NCI-H146 (cell line): ENCODE measurements at regions not wholly inside any gene's neighbourhood (a gene's known extent, or its start where the extent isn't known, plus 50 kb on each side); places are given as distances from the start of the nearest gene placed in this dataset.

Experiments
- DNase-seq: peaks from one replicate; lab custom pipeline; 2025; lab: John Stamatoyannopoulos, UW

DNA sequence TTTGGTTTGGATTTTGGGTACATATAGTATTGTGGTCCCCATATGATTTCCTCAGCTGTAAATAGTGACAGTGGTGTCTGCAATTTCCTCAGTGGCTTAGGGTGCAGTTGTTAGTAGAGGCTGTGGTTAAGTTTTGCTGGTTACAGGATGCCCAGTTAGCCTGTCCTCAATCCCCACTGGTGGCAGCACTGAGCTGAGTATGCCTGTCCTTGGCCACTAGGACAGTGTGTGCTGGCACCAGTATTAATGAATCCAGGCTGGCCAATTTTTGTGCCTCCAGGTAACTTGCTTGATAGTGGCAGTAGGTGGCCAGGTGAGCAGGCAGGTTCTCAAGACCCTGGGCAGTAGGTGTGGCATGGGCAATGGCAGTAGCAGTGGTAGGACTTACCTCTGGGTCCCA, 973.1 kb downstream of the TMEM182 start:
- no peak for DNase-seq

DNA sequence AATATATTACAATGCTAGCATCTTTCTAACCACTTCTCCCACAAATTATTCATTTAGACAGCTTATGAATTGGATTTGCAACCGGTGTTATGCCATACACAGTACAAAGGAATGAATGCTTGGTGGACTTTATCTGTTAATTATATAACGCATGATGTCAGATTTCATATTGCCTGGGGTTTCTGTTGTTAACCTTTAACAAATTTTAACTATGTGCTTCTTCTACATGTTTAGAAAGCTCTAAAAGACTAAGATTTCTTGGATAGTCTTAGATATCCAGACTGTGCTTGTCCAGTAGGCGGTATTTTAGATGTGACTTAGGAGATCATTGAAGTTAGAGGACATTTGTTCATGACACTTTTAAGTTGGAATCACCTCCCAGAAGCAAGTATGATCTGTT, 976.3 kb downstream of the TMEM182 start:
- DNase-seq: no peak

DNA sequence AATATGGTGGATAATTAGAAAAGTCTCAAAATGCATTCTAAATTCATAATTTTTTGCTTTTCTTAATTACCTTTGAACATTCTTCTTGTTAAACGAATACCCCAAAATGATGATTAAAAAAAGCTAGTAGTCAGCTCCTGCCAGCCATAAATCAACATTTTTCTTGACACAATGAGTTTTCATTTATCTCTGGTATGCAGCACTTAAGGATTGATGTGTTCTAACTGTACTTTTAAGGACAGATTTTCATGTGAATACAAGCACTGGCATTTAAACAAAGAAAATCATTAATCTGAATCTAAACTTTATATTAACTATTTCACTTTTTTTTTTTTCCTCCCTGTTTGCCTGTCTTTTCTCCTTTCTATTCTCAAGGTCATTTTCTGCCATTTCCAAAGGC, 976.8 kb downstream of the TMEM182 start:
- DNase-seq: no peak

DNA sequence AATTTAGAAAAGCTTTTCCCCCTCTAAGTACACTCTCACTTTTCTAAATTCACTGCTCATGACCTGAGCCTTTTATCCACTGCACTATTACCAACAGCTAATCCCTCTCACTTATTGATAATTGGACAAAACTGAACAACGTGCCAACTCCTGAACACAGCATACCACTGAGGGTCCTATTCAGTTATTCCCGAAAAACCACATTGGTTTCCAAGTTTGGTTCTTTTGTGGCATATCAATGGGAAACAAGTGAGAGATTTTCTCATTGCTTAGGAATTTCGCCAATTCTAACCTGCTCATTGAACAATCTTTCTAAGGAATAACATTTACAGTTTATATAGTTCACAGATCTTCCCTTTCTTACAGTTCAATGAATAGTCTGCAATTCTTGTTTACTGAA, 977.4 kb downstream of the TMEM182 start:
- DNase-seq: no peak

DNA sequence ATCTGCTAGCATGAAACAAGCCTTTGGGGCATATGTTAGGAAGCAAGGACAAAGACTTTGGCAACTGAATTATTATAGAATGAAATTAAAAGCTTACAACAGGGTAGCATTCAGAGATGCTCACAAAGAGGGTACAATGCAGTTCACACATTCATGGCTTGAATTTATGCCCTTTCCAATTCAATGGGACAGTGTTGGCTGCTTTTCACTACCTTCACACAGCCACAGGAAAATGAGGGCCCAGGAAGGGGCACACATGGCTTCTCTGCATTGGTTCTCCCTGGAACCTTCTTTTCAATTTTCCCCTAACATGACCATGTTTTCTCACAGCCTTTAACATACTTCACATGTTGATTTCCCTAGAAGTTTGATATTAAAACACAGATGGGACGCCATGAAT, 978.1 kb downstream of the TMEM182 start:
- no peak for DNase-seq

DNA sequence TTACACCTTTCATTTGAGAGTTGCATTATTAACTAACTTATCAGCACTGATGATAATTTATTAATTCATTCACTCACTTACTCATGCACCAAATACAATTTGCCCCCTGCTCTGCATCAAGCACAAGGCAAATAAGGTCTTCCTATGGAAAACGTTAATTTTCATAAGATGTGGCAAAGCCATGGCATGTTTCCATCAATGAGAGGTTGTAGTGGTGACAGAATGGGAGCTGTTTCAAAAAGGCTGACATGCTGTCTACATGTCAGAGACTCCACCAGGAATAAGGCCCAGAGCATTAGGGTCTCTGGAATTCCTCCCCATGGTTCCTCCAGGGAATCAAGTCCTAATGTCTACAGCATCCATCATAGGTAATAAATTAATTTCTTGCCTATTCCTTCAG, 978.8 kb downstream of the TMEM182 start:
- no peak for DNase-seq

DNA sequence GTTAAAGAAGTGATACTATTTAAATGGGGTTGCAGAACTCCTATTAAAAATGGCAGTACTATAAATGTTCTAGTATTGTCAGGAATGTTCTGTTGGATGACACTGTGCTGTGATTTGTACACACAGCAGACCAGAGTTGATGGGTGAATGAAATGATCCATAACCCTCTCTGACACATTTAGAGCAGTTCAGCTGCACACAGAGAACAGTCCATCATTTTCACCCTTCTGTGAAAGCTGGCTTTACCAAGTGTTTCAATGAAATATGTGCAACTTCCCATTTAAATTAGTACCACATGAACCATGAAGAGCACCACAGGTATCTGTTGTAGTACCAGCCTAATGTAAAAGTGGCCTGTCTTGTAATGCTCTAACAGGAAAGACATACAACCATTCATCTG, 981.4 kb downstream of the TMEM182 start:
- DNase-seq: no peak

DNA sequence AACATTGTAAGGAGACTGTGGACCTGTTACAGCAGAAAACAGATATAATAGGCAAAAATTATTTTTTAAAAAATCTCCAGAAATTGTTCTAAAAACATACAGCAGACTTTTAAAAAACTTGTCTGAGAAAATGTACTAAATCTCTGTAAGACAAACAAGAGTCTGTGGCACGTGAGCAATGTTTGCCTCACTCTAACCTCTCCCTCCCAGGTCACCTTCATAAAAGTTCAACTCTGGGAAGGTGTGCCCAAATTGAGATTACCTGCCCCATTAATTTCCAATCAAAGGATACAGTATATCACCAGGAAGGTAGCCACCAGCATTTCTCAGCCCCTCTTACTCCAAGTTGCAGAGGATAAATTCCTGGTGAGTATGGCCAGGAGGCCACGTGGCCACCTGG, 992.7 kb downstream of the TMEM182 start:
- no peak for DNase-seq

DNA sequence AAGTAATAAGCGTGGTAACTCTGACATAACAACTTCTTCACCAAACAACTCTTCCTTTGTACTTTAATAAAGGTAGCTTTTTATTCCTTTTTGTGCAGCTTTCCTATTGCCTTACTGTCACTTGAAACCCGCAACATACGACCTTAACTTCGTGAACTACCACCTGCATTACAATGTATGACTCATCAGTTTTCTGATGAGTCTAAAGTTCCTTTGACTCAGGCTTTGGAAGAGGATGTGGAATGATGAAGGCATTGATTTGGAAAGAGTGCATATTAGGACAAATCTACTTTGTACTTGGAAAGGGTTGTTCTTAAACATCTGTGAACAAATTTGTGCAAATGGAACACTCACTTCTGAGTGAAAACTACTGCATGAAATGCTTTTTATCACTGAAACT, 1012.1 kb downstream of the TMEM182 start:
- DNase-seq: no peak

DNA sequence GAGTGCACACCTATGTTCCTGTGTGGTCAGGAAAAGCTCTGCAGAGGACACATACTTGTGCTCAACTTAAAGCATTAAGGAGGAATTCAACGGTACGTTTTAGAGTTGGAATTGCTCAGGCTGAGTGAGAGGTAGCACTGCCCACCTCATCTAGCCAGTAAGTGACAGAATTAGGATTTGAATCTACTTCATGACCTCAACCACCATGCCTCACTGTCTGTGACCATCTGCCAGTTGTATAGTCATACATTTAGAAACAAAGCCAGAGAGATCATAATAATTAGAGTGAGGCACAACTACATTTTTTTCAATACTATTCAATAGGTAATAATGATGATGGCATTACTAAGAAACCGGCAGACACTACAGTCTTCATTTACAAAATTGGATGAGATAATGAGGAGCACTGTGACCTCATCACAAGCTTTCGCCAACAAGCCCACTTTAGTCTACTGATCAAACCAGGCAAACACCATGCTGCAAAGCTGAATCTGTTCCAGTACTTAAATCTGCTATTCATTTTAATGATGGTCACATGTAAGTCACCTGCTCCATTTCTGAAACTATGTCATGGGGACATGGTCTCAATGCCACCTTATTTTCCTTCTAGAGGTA, 1018.4 kb downstream of the TMEM182 start:
- no peak for DNase-seq

DNA sequence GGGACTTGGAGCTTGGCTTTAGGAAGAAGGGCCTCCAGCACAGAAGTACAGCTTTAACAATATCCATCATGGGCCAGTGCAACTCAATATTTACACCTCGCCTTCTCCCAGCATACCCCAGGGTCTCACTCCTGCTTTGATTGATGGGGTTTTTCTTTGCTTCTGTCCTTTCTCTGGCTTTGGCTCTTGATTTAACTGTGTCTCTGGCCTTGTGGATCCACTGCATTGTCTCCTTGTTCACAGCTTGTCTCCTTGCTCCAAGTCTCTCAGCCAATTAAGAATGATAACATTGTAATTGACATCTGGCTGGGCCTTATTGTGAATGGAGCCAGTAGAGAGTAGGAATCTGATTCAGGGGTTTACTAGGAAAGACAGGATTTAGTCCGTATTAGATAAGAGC, 1019.5 kb downstream of the TMEM182 start:
- DNase-seq: no peak

DNA sequence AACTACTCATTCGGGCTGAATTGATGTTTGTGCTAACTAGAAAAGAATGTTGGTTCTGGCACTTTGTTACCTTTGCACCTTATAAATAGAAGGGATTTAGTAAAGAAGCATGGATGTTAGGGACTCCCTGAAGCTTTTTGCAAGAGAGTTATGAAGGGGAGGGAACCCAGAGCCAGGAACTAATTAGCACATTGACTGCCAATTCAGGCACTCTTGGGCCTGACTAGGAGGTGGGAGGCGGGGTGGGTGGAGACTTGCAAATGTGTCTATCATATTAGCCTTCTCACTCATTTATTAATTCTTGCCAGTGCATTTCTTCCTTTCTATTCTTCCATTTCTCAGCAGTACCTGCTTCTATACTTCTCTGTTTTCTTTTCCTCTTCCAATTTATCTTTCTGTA, 1022.4 kb downstream of the TMEM182 start:
- DNase-seq: no peak

DNA sequence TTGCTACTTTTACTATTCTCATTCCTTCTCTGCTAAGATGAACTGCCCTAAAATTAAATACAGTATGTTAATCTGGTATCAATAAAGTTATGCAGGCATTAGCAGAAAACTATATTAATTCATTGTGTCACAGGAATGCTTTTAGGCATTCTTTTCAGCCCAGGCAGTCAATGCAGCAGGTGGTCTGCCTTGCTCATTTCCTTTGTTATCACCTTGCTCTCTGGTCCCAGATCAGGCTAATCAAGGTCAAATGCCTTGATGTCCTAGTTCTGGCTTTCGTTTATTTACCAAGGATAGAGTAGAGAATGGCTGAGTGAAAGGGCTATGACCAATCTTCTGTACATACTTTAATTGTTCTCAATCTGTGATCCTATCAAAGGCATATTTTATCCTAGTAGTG, 1023.6 kb downstream of the TMEM182 start:
- no peak for DNase-seq

DNA sequence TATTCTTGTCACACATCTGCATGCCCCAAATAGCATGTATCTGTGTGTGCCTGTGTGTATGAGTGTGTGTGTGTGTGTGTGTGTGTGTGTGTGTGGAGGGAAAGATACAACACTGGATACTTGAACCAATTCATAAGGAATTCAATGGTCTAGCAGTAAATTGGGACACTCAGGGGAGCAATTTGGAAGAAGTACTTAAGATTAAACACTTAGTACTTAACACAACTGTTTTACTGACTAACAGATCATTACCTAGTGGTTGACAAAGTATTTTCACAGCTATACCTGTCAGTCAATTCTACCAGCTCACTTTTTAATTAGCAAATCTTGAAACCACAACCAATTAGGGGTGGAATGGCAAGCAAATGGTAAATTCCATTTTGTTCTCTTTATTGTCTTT, 1024.1 kb downstream of the TMEM182 start:
- no peak for DNase-seq

DNA sequence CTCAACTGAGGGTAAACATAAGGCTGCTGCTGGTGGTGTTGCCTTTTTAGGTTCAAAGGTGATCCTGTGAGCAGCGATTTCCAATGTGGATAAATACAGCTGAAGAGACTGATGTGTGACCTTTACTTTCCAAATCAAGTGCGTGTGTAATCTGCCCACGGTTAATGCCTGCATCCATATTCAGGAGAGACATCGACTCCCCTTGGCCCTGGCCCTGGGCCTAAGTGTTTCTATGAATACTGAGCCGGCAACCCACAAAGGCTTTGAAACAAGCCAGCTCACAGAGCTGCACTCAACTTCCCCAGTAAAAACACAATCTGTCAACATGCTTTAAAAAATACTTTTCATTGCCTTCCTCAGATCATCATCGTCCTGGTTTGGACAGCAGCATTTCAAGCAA, 1026.6 kb downstream of the TMEM182 start:
- DNase-seq: no peak

DNA sequence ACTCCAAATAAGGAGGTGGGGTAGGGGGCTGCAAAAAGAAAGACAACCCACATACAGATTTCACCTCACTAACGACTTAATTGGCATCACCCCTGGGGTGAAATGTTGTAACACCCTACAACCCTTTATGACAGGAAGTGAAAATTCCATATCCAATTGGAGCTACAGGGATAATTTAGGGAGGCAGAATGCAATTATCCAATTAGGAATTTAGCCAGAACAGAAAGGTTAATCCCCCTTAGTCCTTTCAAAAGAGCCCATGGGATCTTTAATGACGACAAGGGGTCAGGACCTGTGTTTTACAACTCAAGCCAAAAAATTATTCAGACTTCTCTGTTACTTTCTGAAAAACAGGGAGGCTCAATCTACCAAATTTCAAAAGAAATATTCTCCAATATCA, 1027.1 kb downstream of the TMEM182 start:
- no peak for DNase-seq

DNA sequence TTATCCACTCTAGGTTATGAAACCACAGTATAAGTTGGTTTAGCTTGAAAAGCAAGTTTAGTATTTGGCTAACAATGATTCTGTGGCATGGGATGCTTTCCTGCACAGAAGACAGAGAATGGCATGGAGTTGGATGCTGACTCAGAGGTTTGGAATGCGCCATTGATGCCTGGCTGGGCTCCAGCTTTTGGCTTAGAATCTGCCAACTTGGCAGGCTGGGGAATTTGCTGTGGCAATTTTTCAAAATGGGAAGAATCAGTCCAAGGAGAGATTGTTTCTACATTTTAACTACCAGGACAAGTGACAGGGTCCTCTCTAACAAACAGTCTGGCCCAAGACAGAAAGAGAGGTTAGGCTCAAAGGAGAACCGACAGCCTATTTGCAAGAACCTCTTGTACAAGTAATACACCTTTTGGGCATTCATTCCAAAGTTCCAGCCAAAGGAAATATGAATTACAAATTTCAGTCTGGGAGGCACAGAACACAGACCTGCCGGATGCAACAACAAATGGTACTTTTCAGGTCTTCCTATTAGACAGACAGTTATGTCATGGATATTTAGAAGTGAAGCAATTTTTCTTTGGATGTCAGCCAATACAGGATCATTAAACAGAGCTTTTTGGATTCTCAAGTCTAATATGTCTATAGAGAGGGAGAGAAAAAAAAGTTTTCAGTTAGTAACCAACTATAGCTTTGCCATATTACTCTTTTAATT, 1027.7 kb downstream of the TMEM182 start:
- DNase-seq: no peak

DNA sequence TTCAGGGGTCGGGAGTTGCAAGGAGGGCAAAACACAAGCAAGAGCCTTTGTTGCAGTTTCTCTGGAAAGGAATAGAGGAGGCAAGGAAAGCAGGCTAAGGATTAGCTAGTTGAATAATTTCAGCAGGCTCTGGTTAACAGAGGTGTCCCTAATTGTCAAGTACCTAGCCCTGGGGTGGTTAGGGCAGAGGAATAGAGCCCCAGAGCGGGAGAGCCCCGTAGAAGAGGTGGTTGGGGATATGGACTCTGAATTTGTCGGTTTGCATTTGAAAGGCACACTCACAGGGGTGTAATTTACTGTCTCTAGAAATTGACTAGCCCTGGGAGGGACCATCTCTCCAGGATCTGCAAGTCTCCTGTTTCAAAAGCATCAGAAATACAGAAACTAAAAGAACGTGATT, 1030.2 kb downstream of the TMEM182 start:
- no peak for DNase-seq

DNA sequence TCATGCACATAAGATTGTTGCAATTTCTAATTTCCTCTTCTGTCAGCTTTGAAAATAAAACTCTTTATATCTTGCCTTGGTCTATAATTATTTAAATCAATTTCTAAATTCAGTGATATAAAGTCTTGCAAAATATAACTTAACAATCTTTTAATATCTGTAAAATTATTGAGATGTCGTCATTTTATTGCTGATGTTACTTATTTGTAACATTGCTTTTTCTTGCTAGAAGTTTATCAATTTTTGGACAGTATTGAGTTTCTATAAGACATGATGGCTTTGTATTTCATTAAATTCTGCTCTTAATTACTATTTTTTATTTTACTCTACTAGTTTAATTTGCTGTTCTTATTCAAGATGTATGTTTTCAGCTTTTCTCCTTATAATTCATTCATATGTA, 1036.5 kb downstream of the TMEM182 start:
- no peak for DNase-seq

DNA sequence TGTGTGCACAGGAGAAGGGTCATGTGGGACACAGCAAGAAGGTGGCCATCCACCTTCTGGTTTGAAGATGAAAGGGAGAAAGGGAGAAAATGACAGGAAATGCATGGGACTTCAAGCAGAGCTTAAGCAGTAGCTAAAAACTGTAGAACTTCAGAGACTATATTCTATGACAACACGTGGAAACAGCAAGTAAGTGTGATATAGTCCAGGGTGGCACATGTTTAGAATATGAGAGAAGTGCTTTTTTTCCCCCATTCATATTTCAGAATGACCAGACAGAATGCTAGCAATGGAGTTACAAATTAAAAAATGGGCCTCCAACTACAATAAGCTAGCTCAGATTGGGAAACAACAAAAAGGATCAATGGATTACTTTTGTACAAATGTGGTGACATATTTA, 1042.2 kb downstream of the TMEM182 start:
- no peak for DNase-seq

DNA sequence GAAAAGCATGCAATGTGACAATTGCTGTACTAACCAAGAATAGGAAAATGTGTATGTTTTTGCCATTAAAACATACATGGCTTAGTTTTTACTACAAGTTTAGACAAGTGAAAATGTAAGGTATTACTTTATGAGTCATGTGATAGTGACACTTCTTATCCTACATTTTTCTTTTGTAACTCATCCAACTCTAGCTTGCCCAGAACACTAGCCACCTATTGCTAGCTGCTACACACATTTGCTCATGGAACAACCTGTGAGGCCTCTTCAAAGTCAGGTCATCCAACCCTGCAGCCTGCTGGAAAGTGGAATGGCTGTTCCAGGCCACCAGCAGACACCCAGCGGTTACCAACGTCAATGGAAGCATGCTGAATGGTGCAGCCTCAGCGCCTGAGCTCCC, 1043.9 kb downstream of the TMEM182 start:
- DNase-seq: no peak

DNA sequence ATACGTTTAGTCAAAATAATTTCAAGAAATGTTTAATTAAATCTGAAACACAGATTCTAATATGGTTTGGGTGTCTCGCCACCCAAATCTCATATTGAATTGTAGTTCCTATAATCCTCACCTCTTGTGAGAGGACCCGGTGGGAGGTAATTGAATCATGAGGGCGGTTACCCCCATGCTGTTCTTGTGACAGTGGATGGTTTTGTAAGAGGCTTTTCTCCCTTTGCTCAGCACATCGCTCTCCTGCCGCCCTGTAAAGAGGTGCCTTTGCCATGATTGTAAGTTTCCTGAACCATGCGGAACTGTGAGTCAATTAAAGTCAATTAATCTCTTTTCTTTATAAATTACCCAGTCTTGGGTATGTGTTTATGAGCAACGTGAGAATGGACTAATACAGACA, 1045.1 kb upstream of the POU3F3 start:
- no peak for DNase-seq

DNA sequence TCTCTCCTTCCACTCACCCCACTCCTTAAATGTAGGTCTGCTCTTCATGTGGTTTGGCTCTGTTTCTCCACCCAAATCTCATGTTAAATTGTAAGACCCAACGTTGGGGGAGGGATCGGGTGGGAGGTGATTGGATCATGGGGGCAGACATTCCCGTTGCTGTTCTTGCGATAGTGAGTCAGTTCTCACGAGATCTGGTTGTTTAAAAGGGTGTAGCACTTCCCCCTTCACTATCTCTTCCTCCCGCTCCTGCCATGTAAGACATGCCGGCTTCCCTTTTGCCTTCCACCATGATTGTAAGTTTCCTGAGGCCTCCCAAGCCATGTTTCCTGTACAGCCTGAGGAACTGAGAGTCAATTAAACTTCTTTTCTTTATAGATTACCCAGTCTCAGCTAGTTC, 1044.5 kb upstream of the POU3F3 start:
- DNase-seq: no peak

DNA sequence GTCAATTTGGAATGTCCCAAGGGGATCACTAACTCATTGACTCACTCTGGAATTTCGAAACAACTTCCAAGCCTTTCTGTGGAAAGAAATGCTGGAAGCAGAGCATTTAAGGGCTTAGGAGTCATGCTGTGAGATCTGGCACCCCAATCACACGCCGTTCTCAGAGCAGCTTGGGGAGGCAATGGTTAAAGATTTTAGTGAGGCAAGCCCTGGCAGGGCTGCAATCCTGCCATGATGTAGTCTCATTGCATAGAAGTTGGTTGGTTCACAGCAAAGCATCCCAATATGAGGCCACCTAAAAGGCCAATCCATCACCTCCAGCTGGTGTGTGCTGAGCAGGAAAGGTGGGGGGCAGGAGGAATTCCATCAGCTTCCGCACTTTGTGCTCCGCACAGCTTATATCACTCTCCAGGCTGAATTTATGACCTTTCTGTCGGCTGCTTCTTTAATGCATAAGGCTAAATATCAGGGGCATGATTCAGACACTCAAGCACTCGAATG, 1043.9 kb upstream of the POU3F3 start:
- DNase-seq: no peak
